ENCODE measurements at regions not wholly inside any gene's neighbourhood (a gene's known extent, or its start where the extent isn't known, plus 50 kb on each side); places are given as distances from the start of the nearest gene placed in this dataset.

- TF ChIP-seq CTCF (IDR thresholded peaks at IDR 0.05) (no peak), POLR2A (IDR thresholded peaks at IDR 0.05) (no peak)
Observed at GRCh38 chr4:142917678-142918077, 71.6 kb upstream of the INPP4B start.
